Peyer's patch (tissue), 4 donors: ENCODE measurements at regions not wholly inside any gene's neighbourhood (a gene's known extent, or its start where the extent isn't known, plus 50 kb on each side); places are given as distances from the start of the nearest gene placed in this dataset.

Experiments
- DNase-seq, 3 donors: peaks; one replicate each; pipeline ENCODE4 v3.0.0-alpha.2; 2017 to 2019
- H3K27ac ChIP-seq, 4 donors: fragments of 200-600 bp; sonication (generic); one replicate each; pipeline ENCODE4 v1.5.1; 2016 to 2019
- H3K27me3 ChIP-seq, 2 donors: fragments of 200-600 bp; sonication (generic); one replicate each; pipeline ENCODE4 v1.5.1; 2019
- H3K36me3 ChIP-seq, 3 donors: fragments of 200-600 bp; sonication (generic); one replicate each; pipeline ENCODE4 v1.5.1; 2016 to 2019
- H3K4me1 ChIP-seq, 4 donors: fragments of 200-600 bp; sonication (generic); one replicate each; pipeline ENCODE4 v1.5.1; 2016 to 2019
- H3K4me3 ChIP-seq, 4 donors: fragments of 200-600 bp; sonication (generic); 1 replicate in 3 of 4; 2 replicates in 1 of 4; pipeline ENCODE4 v1.5.1; 2016 to 2019; ENCODE audit warnings: mild to moderate bottlenecking in 1 of 4
- H3K9me3 ChIP-seq, 4 donors: fragments of 200-600 bp; sonication (generic); one replicate each; pipeline ENCODE4 v1.5.1; 2016 to 2019; ENCODE audit warnings: mild to moderate bottlenecking in 1 of 4
- CTCF ChIP-seq, 6 experiments: fragments of 450-650 bp in 4 of 6; fragments of 200-600 bp in 2 of 6; sonication (generic) in 1 of 6; IDR thresholded peaks; one replicate each; pipeline ENCODE4 v1.5.1; 2017 to 2019; ENCODE audit warnings: antibody characterized with exemption in 6 of 6, mild to moderate bottlenecking in 3 of 6, moderate library complexity in 1 of 6
- POLR2A ChIP-seq, 2 donors: fragments of 450-650 bp; IDR thresholded peaks; one replicate each; pipeline ENCODE4 v1.5.1; 2017; ENCODE audit warnings: antibody characterized with exemption in 2 of 2, mild to moderate bottlenecking in 2 of 2, moderate library complexity in 2 of 2

GRCh38 chr13:62357887-62358645 is 942.4 kb upstream of the PCDH20 start:
- Histone ChIP-seq H3K36me3 (no peaks in the 10 kb centered on the region), H3K9me3 (no peaks in the 10 kb centered on the region), H3K4me3 (no peak overlapping the region), H3K4me1 (no peaks in the 10 kb centered on the region), H3K27me3 (no peaks in the 10 kb centered on the region), H3K27ac (no peak overlapping the region)
- TF ChIP-seq CTCF (IDR thresholded peaks at IDR 0.05) (no peak), POLR2A (IDR thresholded peaks at IDR 0.05) (no peak)
- DNase-seq = no peak

GRCh38 chr13:62356977-62357376 is 941.3 kb upstream of the PCDH20 start:
- TF ChIP-seq CTCF (IDR thresholded peaks at IDR 0.05) (no peak), POLR2A (IDR thresholded peaks at IDR 0.05) (no peak)
- no peaks in the 10 kb centered on the region for H3K4me1 ChIP-seq
- no peaks in the 10 kb centered on the region for H3K36me3 ChIP-seq
- H3K9me3 ChIP-seq = no peaks in the 10 kb centered on the region
- H3K27ac ChIP-seq = no peak overlapping the region
- no peak overlapping the region for H3K4me3 ChIP-seq
- DNase-seq = no peak
- no peaks in the 10 kb centered on the region for H3K27me3 ChIP-seq

GRCh38 chr13:62337109-62337880 is 921.6 kb upstream of the PCDH20 start:
- no peak overlapping the region for H3K4me3 ChIP-seq
- no peak for DNase-seq
- H3K27me3 ChIP-seq = no peaks in the 10 kb centered on the region
- TF ChIP-seq POLR2A (IDR thresholded peaks at IDR 0.05) (no peak), CTCF (IDR thresholded peaks at IDR 0.05) (no peak)
- no peak overlapping the region for H3K27ac ChIP-seq
- no peaks in the 10 kb centered on the region for H3K9me3 ChIP-seq
- no peaks in the 10 kb centered on the region for H3K36me3 ChIP-seq
- no peaks in the 10 kb centered on the region for H3K4me1 ChIP-seq

GRCh38 chr13:62336507-62336906 is 920.9 kb upstream of the PCDH20 start:
- DNase-seq = no peak
- no peak overlapping the region for H3K27ac ChIP-seq
- no peaks in the 10 kb centered on the region for H3K27me3 ChIP-seq
- H3K9me3 ChIP-seq = peaks cover 0 to 4% (median 0%) of the 10 kb centered on the region in 4 donors
- H3K36me3 ChIP-seq = no peaks in the 10 kb centered on the region
- TF ChIP-seq POLR2A (IDR thresholded peaks at IDR 0.05) = no peak
- no peak for TF ChIP-seq CTCF (IDR thresholded peaks at IDR 0.05)
- no peak overlapping the region for H3K4me3 ChIP-seq
- H3K4me1 ChIP-seq = no peaks in the 10 kb centered on the region

GRCh38 chr13:62333466-62333865 is 917.8 kb upstream of the PCDH20 start:
- Histone ChIP-seq H3K36me3 (no peaks in the 10 kb centered on the region), H3K4me1 (no peaks in the 10 kb centered on the region), H3K27me3 (no peaks in the 10 kb centered on the region), H3K4me3 (no peak overlapping the region), H3K9me3 (peaks cover 0 to 6% (median 0%) of the 10 kb centered on the region in 4 donors), H3K27ac (no peak overlapping the region)
- no peak for DNase-seq
- no peak for TF ChIP-seq POLR2A (IDR thresholded peaks at IDR 0.05)

GRCh38 chr13:62331384-62331783 is 915.7 kb upstream of the PCDH20 start:
- H3K4me3 ChIP-seq = no peak overlapping the region
- H3K4me1 ChIP-seq = no peaks in the 10 kb centered on the region
- no peaks in the 10 kb centered on the region for H3K36me3 ChIP-seq
- H3K9me3 ChIP-seq = peaks cover 0 to 6% (median 0%) of the 10 kb centered on the region in 4 donors
- no peak for TF ChIP-seq POLR2A (IDR thresholded peaks at IDR 0.05)
- no peak for TF ChIP-seq CTCF (IDR thresholded peaks at IDR 0.05)
- no peak overlapping the region for H3K27ac ChIP-seq
- H3K27me3 ChIP-seq = no peaks in the 10 kb centered on the region
- no peak for DNase-seq
